ENCODE measurements at regions not wholly inside any gene's neighbourhood (a gene's known extent, or its start where the extent isn't known, plus 50 kb on each side); places are given as distances from the start of the nearest gene placed in this dataset.

GRCh38 chr11:129591527-129591926, 215.9 kb downstream of the BARX2 start:
- DNase-seq = no peak

GRCh38 chr11:129592191-129592590, 216.5 kb downstream of the BARX2 start:
- DNase-seq = no peak

- no peak for DNase-seq
Measured at GRCh38 chr11:129593098-129593497, 217.4 kb downstream of the BARX2 start.

GRCh38 chr11:129595038-129595962, 219.7 kb downstream of the BARX2 start:
- DNase-seq = no peak

GRCh38 chr11:129596351-129596750, 219.3 kb upstream of the TMEM45B start:
- DNase-seq = no peak

- DNase-seq = no peak
Measured at GRCh38 chr11:129598378-129598777, 217.3 kb upstream of the TMEM45B start.

GRCh38 chr11:129605815-129606214, 209.8 kb upstream of the TMEM45B start:
- DNase-seq = no peak

- DNase-seq = no peak
Measured at GRCh38 chr11:129608711-129609110, 206.9 kb upstream of the TMEM45B start.

GRCh38 chr11:129610125-129610524, 205.5 kb upstream of the TMEM45B start:
- DNase-seq = no peak

GRCh38 chr11:129610545-129610944, 205.1 kb upstream of the TMEM45B start:
- no peak for DNase-seq

GRCh38 chr11:129611661-129612446, 203.8 kb upstream of the TMEM45B start:
- no peak for DNase-seq

GRCh38 chr11:129612447-129612961, 203.1 kb upstream of the TMEM45B start:
- DNase-seq = no peak

- no peak for DNase-seq
Measured at GRCh38 chr11:129613071-129613470, 202.6 kb upstream of the TMEM45B start.

GRCh38 chr11:129614256-129614944, 201.2 kb upstream of the TMEM45B start:
- DNase-seq = no peak

GRCh38 chr11:129618046-129618569, 197.5 kb upstream of the TMEM45B start:
- no peak for DNase-seq

GRCh38 chr11:129620237-129621104, 195.2 kb upstream of the TMEM45B start:
- no peak for DNase-seq

GRCh38 chr11:129625930-129626329, 189.7 kb upstream of the TMEM45B start:
- peak; percentile 48 for DNase-seq

GRCh38 chr11:129631201-129631600, 184.4 kb upstream of the TMEM45B start:
- DNase-seq = no peak

- no peak for DNase-seq
Measured at GRCh38 chr11:129636926-129637325, 178.7 kb upstream of the TMEM45B start.

GRCh38 chr11:129637473-129637872, 178.2 kb upstream of the TMEM45B start:
- DNase-seq = no peak

GRCh38 chr11:129637983-129638776, 177.5 kb upstream of the TMEM45B start:
- DNase-seq = no peak

All from NCI-H748 treated with DMSO at 0.1 percent for 48 hours (cell line).